HFFc6 (cell line): ENCODE measurements at regions not wholly inside any gene's neighbourhood (a gene's known extent, or its start where the extent isn't known, plus 50 kb on each side); places are given as distances from the start of the nearest gene placed in this dataset.
A peak's percentile ranks its signal among the peaks of the same experiment; 100 is the strongest.

ENCODE experiments used
- DNase-seq: peaks from one replicate; pipeline ENCODE4 v3.0.0-alpha.2; 2018
- H3K27ac Mint-ChIP-seq: 2 replicates; pipeline ENCODE4 v1.8.0; 2020; ENCODE audit warnings: mild to moderate bottlenecking, mixed read lengths
- H3K27me3 Mint-ChIP-seq: 2 replicates; pipeline ENCODE4 v1.8.0; 2021; ENCODE audit warnings: mild to moderate bottlenecking, moderate library complexity, mixed read lengths; ENCODE audit not compliant: insufficient read depth
- H3K36me3 Mint-ChIP-seq: 2 replicates; pipeline ENCODE4 v1.8.0; 2021; ENCODE audit warnings: low read depth, mixed read lengths
- H3K4me1 Mint-ChIP-seq: 2 replicates; pipeline ENCODE4 v1.8.0; 2020; ENCODE audit warnings: low read depth, mixed read lengths
- H3K4me3 Mint-ChIP-seq: 2 replicates; pipeline ENCODE4 v1.8.0; 2020; ENCODE audit warnings: mild to moderate bottlenecking, moderate library complexity, mixed read lengths
- H3K9me3 Mint-ChIP-seq: 2 replicates; pipeline ENCODE4 v1.8.0; 2020; ENCODE audit warnings: mild to moderate bottlenecking, mixed read lengths
- CTCF ChIP-seq: fragments of 200-600 bp; sonication (generic); IDR thresholded peaks from 2 replicates; pipeline ENCODE4 v1.5.0; 2021; ENCODE audit warnings: antibody characterized with exemption, mild to moderate bottlenecking

- Mint-ChIP-seq H3K4me3 (no peak overlapping the region), H3K9me3 (no peaks in the 10 kb centered on the region), H3K27ac (no peak overlapping the region), H3K36me3 (no peaks in the 10 kb centered on the region), H3K4me1 (peaks cover 23% of the 10 kb centered on the region), H3K27me3 (no peaks in the 10 kb centered on the region)
- no peak for TF ChIP-seq CTCF
- DNase-seq: no peak
Observed at GRCh38 chr7:115218076-115218475, 296.2 kb downstream of the MDFIC start.

GRCh38 chr7:115217373-115217772 is 295.5 kb downstream of the MDFIC start:
- no peak for DNase-seq
- no peak overlapping the region for H3K4me3 Mint-ChIP-seq
- no peaks in the 10 kb centered on the region for H3K27me3 Mint-ChIP-seq
- H3K36me3 Mint-ChIP-seq: no peaks in the 10 kb centered on the region
- TF ChIP-seq CTCF: peak; percentile 69
- no peaks in the 10 kb centered on the region for H3K9me3 Mint-ChIP-seq
- H3K4me1 Mint-ChIP-seq: peaks cover 23% of the 10 kb centered on the region
- no peak overlapping the region for H3K27ac Mint-ChIP-seq

- H3K4me3 Mint-ChIP-seq: no peak overlapping the region
- no peaks in the 10 kb centered on the region for H3K9me3 Mint-ChIP-seq
- TF ChIP-seq CTCF: no peak
- H3K36me3 Mint-ChIP-seq: no peaks in the 10 kb centered on the region
- no peak for DNase-seq
- no peak overlapping the region for H3K27ac Mint-ChIP-seq
- H3K27me3 Mint-ChIP-seq: no peaks in the 10 kb centered on the region
- H3K4me1 Mint-ChIP-seq: peaks cover 18% of the 10 kb centered on the region
Observed at GRCh38 chr7:115216652-115217051, 294.8 kb downstream of the MDFIC start.

GRCh38 chr7:115211171-115211570 is 289.3 kb downstream of the MDFIC start:
- H3K36me3 Mint-ChIP-seq: peaks cover 7% of the 10 kb centered on the region
- H3K4me3 Mint-ChIP-seq: no peak overlapping the region
- no peak for TF ChIP-seq CTCF
- no peak overlapping the region for H3K27ac Mint-ChIP-seq
- H3K4me1 Mint-ChIP-seq: no peaks in the 10 kb centered on the region; the same call in 1 of the 2 replicates
- H3K9me3 Mint-ChIP-seq: peaks cover 6% of the 10 kb centered on the region
- no peak for DNase-seq
- no peaks in the 10 kb centered on the region; the same call in 1 of the 2 replicates for H3K27me3 Mint-ChIP-seq

GRCh38 chr7:115210552-115210951 is 288.7 kb downstream of the MDFIC start:
- DNase-seq: no peak
- Mint-ChIP-seq H3K4me1 (no peaks in the 10 kb centered on the region), H3K4me3 (no peak overlapping the region), H3K9me3 (peaks cover 12% of the 10 kb centered on the region), H3K27me3 (no peaks in the 10 kb centered on the region; the same call in 1 of the 2 replicates), H3K36me3 (peaks cover 12% of the 10 kb centered on the region), H3K27ac (no peak overlapping the region)
- no peak for TF ChIP-seq CTCF
